ENCODE measurements at regions not wholly inside any gene's neighbourhood (a gene's known extent, or its start where the extent isn't known, plus 50 kb on each side); places are given as distances from the start of the nearest gene placed in this dataset.

DNA sequence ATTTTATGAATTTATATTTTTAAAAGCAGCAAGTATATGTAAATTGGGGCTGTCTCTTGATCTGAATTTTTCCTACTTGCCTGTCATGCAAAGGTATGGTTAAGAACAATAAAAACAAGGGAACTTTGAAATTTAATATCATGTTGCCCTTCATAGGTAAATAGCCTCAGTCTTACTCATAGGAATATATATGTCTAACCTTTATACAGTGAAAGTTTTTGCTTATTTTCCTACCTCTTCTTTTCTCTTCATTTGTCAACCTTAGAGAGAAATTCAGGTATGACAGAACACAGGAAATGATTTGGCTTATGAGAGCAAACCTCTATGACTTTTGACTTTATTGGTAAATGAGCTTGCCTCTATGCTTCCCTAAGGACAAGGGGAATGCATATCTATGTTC lies 716.0 kb downstream of the CENPC start:
- no peaks in the 10 kb centered on the region for H3K36me3 ChIP-seq (ENCODE audit: control insufficient read depth, insufficient read depth, low read length)

DNA sequence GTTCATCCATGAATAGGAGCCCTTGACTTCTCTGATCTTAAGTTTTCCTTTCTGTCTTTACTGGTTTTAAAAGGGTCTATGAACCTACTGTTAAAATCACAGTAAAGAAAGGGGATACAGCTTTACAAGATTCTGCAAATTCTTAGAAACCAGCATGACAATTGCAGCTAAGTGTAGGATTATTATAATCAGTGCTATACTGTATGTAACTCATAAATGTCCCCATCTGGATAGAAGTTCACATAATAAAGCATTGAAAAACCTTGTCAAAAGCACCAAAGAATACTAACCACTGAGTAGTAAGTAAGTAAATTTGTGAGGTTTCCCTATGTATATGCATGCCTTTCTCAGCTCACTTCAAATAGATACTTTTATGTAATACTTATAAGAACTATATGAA lies 724.6 kb downstream of the CENPC start:
- no peak for DNase-seq (ENCODE audit: low read depth)
- Histone ChIP-seq H3K36me3 (ENCODE audit: control insufficient read depth, insufficient read depth, low read length) (no peaks in the 10 kb centered on the region), H3K27me3 (ENCODE audit: control insufficient read depth, insufficient read depth, low read length) (no peaks in the 10 kb centered on the region), H3K4me3 (ENCODE audit: low read depth, low read length) (no peak overlapping the region)
- TF ChIP-seq, protein P1, sequence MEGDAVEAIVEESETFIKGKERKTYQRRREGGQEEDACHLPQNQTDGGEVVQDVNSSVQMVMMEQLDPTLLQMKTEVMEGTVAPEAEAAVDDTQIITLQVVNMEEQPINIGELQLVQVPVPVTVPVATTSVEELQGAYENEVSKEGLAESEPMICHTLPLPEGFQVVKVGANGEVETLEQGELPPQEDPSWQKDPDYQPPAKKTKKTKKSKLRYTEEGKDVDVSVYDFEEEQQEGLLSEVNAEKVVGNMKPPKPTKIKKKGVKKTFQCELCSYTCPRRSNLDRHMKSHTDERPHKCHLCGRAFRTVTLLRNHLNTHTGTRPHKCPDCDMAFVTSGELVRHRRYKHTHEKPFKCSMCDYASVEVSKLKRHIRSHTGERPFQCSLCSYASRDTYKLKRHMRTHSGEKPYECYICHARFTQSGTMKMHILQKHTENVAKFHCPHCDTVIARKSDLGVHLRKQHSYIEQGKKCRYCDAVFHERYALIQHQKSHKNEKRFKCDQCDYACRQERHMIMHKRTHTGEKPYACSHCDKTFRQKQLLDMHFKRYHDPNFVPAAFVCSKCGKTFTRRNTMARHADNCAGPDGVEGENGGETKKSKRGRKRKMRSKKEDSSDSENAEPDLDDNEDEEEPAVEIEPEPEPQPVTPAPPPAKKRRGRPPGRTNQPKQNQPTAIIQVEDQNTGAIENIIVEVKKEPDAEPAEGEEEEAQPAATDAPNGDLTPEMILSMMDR (IDR thresholded peaks at IDR 0.05; ENCODE audit: insufficient read depth, low read length, poor library complexity, severe bottlenecking), result no peak

More for the DNA sequence above, 716.0 kb downstream of the CENPC start:
- Histone ChIP-seq H3K27me3 (ENCODE audit: control insufficient read depth, insufficient read depth, low read length) (no peaks in the 10 kb centered on the region), H3K4me3 (ENCODE audit: low read depth, low read length) (no peak overlapping the region)
- TF ChIP-seq, protein P1 (IDR thresholded peaks at IDR 0.05; ENCODE audit: insufficient read depth, low read length, poor library complexity, severe bottlenecking), result no peak
- DNase-seq (ENCODE audit: low read depth), result no peak

DNA sequence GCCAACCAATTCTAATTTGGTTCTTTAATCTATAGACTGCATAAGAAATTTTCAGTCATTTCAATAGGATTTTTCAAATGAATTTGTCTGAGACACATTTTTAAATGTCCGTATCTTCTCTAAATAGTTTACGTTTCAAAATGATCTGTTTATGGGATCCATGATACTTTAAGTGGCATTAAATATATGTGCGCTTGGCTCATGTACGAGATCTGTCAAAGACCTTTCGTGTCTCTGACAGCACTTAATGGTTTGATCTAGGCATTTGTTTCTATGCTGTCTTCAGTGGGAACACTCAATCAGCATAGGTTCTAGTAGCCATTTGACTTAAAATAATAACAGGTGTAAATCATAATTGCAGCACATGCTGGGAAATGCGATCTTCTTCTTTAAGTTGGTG lies 731.0 kb downstream of the CENPC start:
- Histone ChIP-seq H3K27me3 (ENCODE audit: control insufficient read depth, insufficient read depth, low read length) (no peaks in the 10 kb centered on the region), H3K4me3 (ENCODE audit: low read depth, low read length) (no peak overlapping the region), H3K36me3 (ENCODE audit: control insufficient read depth, insufficient read depth, low read length) (no peaks in the 10 kb centered on the region)
- TF ChIP-seq, protein P1 (IDR thresholded peaks at IDR 0.05; ENCODE audit: insufficient read depth, low read length, poor library complexity, severe bottlenecking), result no peak
- DNase-seq (ENCODE audit: low read depth), result no peak

DNA sequence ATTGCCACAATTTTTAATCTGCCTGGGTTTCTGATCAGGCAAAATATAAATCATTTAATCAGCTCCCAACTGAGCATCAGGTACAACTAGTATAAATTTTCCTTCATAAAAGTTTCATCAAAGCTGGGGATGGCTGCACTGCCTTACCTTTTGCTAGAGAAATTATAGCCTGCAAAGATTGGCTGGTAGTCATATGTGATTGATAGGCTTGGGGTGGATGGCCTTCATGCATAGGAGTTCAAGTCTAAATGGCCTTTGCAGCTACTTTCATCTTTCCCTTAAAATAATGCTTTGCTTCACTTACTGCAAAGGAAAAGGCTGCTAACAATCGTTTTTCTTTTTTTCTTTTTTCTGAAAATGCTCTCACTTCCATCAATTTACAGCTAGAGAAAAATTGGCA lies 739.7 kb downstream of the CENPC start:
- DNase-seq (ENCODE audit: low read depth), result no peak
- Histone ChIP-seq H3K36me3 (ENCODE audit: control insufficient read depth, insufficient read depth, low read length) (no peaks in the 10 kb centered on the region), H3K27me3 (ENCODE audit: control insufficient read depth, insufficient read depth, low read length) (no peaks in the 10 kb centered on the region), H3K4me3 (ENCODE audit: low read depth, low read length) (no peak overlapping the region)
- TF ChIP-seq, protein P1 (IDR thresholded peaks at IDR 0.05; ENCODE audit: insufficient read depth, low read length, poor library complexity, severe bottlenecking), result no peak

DNA sequence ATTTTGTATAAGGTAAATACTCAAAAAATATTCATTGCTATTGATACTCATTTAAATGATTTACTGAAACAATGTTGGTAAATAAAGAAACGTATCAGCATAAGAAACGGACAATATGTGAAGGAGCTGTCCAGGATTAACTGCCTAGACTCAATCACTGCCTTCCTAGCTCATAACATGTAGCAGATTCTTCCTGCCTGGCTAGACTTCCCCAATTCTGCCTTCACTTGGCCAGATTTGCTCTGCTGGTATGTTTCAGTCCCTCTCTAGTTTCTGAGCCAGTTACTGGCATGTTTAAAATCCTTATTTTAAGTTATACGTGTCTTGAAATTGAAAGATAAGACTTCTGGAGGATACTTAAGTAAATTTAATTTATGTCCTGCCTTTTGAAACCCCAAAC lies 740.3 kb downstream of the CENPC start:
- TF ChIP-seq, protein P1 (IDR thresholded peaks at IDR 0.05; ENCODE audit: insufficient read depth, low read length, poor library complexity, severe bottlenecking), result no peak
- no peaks in the 10 kb centered on the region for H3K36me3 ChIP-seq (ENCODE audit: control insufficient read depth, insufficient read depth, low read length)
- no peak overlapping the region for H3K4me3 ChIP-seq (ENCODE audit: low read depth, low read length)
- no peak for DNase-seq (ENCODE audit: low read depth)
- H3K27me3 ChIP-seq (ENCODE audit: control insufficient read depth, insufficient read depth, low read length), result no peaks in the 10 kb centered on the region

DNA sequence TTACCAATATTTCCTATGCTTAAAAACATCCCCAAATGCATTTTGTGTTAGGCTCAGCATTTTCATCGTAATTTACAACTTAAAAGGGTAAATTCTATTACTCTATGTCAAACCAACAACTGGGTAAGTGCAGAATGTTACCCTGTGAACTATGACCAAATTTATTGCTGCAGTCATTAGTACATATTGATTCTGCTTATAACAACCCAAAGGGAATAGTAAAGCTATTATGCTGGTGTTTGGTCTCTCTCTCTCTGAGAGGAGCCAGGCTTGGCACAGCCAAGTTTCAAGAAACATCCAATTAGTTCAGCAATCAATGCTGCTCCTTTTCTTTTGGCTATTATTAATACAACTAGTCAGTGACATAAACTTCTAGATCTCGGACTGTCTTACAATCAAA lies 747.7 kb downstream of the CENPC start:
- TF ChIP-seq, protein P1 (IDR thresholded peaks at IDR 0.05; ENCODE audit: insufficient read depth, low read length, poor library complexity, severe bottlenecking), result no peak
- no peak overlapping the region for H3K4me3 ChIP-seq (ENCODE audit: low read depth, low read length)

More for the DNA sequence above, 747.7 kb downstream of the CENPC start:
- no peaks in the 10 kb centered on the region for H3K27me3 ChIP-seq (ENCODE audit: control insufficient read depth, insufficient read depth, low read length)
- no peaks in the 10 kb centered on the region for H3K36me3 ChIP-seq (ENCODE audit: control insufficient read depth, insufficient read depth, low read length)
- no peak for DNase-seq (ENCODE audit: low read depth)
